ENCODE measurements at regions not wholly inside any gene's neighbourhood (a gene's known extent, or its start where the extent isn't known, plus 50 kb on each side); places are given as distances from the start of the nearest gene placed in this dataset.
"Not testable (repeated sequence)": the region's sequence is repeated elsewhere in the genome, so short reads cannot be mapped to it uniquely, and the experiment has no call there.

GRCh38 chr17:63189082-63189481 is 223.0 kb downstream of the TANC2 start:
- no peak for DNase-seq

GRCh38 chr17:63189930-63190329 is 223.9 kb downstream of the TANC2 start:
- DNase-seq = no peak

- no peak for DNase-seq
Measured at GRCh38 chr17:63190821-63191370, 224.9 kb downstream of the TANC2 start.

GRCh38 chr17:63191610-63192009 is 225.6 kb downstream of the TANC2 start:
- no peak for DNase-seq

GRCh38 chr17:63193827-63194226 is 227.8 kb downstream of the TANC2 start:
- DNase-seq = no peak

- peak; percentile 23 for DNase-seq
Measured at GRCh38 chr17:63196772-63197335, 230.8 kb downstream of the TANC2 start.

- DNase-seq = no peak
Measured at GRCh38 chr17:63203652-63204051, 237.6 kb downstream of the TANC2 start.

GRCh38 chr17:63221939-63222338 is 224.2 kb downstream of the CYB561 start:
- no peak for DNase-seq

GRCh38 chr17:63222655-63223054 is 223.5 kb downstream of the CYB561 start:
- no peak for DNase-seq

GRCh38 chr17:63223212-63223911 is 222.7 kb downstream of the CYB561 start:
- no peak for DNase-seq

- no peak for DNase-seq
Measured at GRCh38 chr17:63224644-63225043, 221.5 kb downstream of the CYB561 start.

GRCh38 chr17:63226720-63227119 is 219.4 kb downstream of the CYB561 start:
- DNase-seq = not testable (repeated sequence)

GRCh38 chr17:63231015-63231620 is 215.0 kb downstream of the CYB561 start:
- not testable (repeated sequence) for DNase-seq

GRCh38 chr17:63232565-63233310 is 213.4 kb downstream of the CYB561 start:
- DNase-seq = no peak

- no peak for DNase-seq
Measured at GRCh38 chr17:63240106-63240505, 206.0 kb downstream of the CYB561 start.

- no peak for DNase-seq
Measured at GRCh38 chr17:63246344-63246743, 199.8 kb downstream of the CYB561 start.

- no peak for DNase-seq
Measured at GRCh38 chr17:63247706-63248105, 198.4 kb downstream of the CYB561 start.

GRCh38 chr17:63249256-63250004 is 196.7 kb downstream of the CYB561 start:
- DNase-seq = no peak

- DNase-seq = no peak
Measured at GRCh38 chr17:63250830-63251229, 195.3 kb downstream of the CYB561 start.

GRCh38 chr17:63258785-63259184 is 187.3 kb downstream of the CYB561 start:
- no peak for DNase-seq

- DNase-seq = no peak
Measured at GRCh38 chr17:63262751-63263476, 183.2 kb downstream of the CYB561 start.

GRCh38 chr17:63265526-63265925 is 180.6 kb downstream of the CYB561 start:
- no peak for DNase-seq
